HCT116 (cell line): ENCODE measurements at regions not wholly inside any gene's neighbourhood (a gene's known extent, or its start where the extent isn't known, plus 50 kb on each side); places are given as distances from the start of the nearest gene placed in this dataset.

Experiments used
- CTCF ChIP-seq, 3 experiments: fragments of 200-600 bp in 1 of 3; sonication (generic) in 1 of 3; IDR thresholded peaks in 2 of 3; conservative IDR thresholded peaks in 1 of 3; 2 replicates each; pipeline ENCODE4 v1.5.1; 2012 to 2017; ENCODE audit warnings: low read depth in 2 of 3, low read length in 2 of 3, antibody characterized with exemption in 1 of 3, borderline replicate concordance in 1 of 3, control low read depth in 1 of 3, mild to moderate bottlenecking in 1 of 3, mixed read lengths in 1 of 3, mixed run types in 1 of 3, moderate library complexity in 1 of 3; ENCODE audit not compliant: insufficient read depth in 1 of 3
- ELF1 ChIP-seq: IDR thresholded peaks from 2 replicates; pipeline ENCODE4 v1.6.1; 2012; ENCODE audit warnings: low read depth, borderline replicate concordance
- EZH2 ChIP-seq: fragments of 200-600 bp; sonication (generic); IDR thresholded peaks from 2 replicates; pipeline ENCODE4 v1.6.1; 2017; ENCODE audit warnings: antibody characterized with exemption, mixed run types
- EZH2phosphoT487 ChIP-seq: fragments of 200-600 bp; IDR thresholded peaks from 2 replicates; pipeline ENCODE4 v1.6.1; 2018; ENCODE audit warnings: antibody characterized with exemption, borderline replicate concordance
- MAX ChIP-seq: IDR thresholded peaks from 2 replicates; pipeline ENCODE4 v1.6.1; 2012
- POLR2A ChIP-seq: IDR thresholded peaks from 2 replicates; pipeline ENCODE4 v1.7.0; 2011; ENCODE audit warnings: borderline replicate concordance; ENCODE audit not compliant: insufficient read depth, insufficient read length; ENCODE audit errors: extremely low read depth
- POLR2AphosphoS5 ChIP-seq: IDR thresholded peaks from 2 replicates; pipeline ENCODE4 v1.6.1; 2011; ENCODE audit warnings: mild to moderate bottlenecking, low read depth, low read length, moderate library complexity
- SIN3A ChIP-seq: IDR thresholded peaks from 2 replicates; pipeline ENCODE4 v1.6.1; 2012; ENCODE audit warnings: low read depth
- SP1 ChIP-seq: IDR thresholded peaks from 2 replicates; pipeline ENCODE4 v1.6.1; 2012; ENCODE audit warnings: low read depth
- TF ChIP-seq, protein P1 (sequence below): IDR thresholded peaks from 2 replicates; pipeline ENCODE4 v1.6.1; 2012

DNA sequence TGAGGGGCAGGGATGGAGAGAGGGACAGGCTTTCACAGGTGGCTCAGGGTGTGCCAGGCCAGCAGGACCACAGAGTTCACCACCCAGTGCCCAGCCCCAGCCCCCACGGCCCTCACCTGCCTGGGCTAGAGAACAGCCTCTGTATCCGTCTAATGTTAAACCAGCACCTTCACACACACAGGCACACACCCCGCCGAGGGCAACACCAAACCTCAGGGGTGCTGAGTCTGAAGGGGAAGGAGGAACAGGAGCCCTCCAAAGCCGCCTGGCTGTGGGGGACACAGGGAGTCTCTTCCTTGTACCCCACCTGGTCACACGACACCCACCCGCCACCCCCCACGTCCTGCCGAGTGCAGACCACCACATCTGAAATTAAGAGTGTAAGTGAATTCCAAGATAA, 205.8 kb upstream of the SALL3 start:
- no peak for TF ChIP-seq CTCF (IDR thresholded peaks at IDR 0.05 in 2 of 3, conservative IDR thresholded peaks at IDR 0.05 in 1 of 3; ENCODE audit: borderline replicate concordance in 1 of 3, insufficient read depth in 1 of 3, low read depth in 2 of 3, low read length in 2 of 3)
- TF ChIP-seq, protein P1, sequence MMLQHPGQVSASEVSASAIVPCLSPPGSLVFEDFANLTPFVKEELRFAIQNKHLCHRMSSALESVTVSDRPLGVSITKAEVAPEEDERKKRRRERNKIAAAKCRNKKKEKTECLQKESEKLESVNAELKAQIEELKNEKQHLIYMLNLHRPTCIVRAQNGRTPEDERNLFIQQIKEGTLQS: no peak
- no peak for TF ChIP-seq EZH2phosphoT487
- no peak for TF ChIP-seq MAX
- no peak for TF ChIP-seq EZH2
- TF ChIP-seq POLR2AphosphoS5: no peak
- TF ChIP-seq ELF1: no peak
- TF ChIP-seq POLR2A: no peak
- TF ChIP-seq SIN3A: no peak
- TF ChIP-seq SP1: no peak
